HepG2 (cell line): ENCODE measurements at regions not wholly inside any gene's neighbourhood (a gene's known extent, or its start where the extent isn't known, plus 50 kb on each side); places are given as distances from the start of the nearest gene placed in this dataset.
A peak's percentile ranks its signal among the peaks of the same experiment; 100 is the strongest.

Experiments
- ATAC-seq: fragments of 200-7000 bp; cut with Tn5 transposase; 3 replicates; pipeline ENCODE4 v1.9.1; 2020; ENCODE audit warnings: mild to moderate bottlenecking, moderate library complexity
- BruUV-seq: library from RNA; stranded (reverse); fragments of 400-500 nt; replicated peaks from 2 replicates; lab custom pipeline; 2021; lab: Mats Ljungman, UMichigan
- CTCF ChIA-PET: fragments of 300-600 bp; formaldehyde crosslinking; extraction: SDS; loops from one replicate; lab custom pipeline; 2021; ENCODE audit warnings: low total read pairs, inconsistent platforms, low intra/inter-chr PET ratio; lab: Yijun Ruan, JAX
- POLR2A ChIA-PET: fragments of 350-600 bp; sonication (Branson Sonifier 250); formaldehyde crosslinking; loops from one replicate; lab custom pipeline; 2020; ENCODE audit warnings: antibody characterized with exemption, inconsistent platforms; lab: Yijun Ruan, JAX
- DNase-seq: peaks from one replicate; pipeline ENCODE4 v3.0.0-alpha.2; 2015; ENCODE audit warnings: low spot score
- FAIRE-seq: peaks from 3 replicates; lab custom pipeline; 2011; peaks lifted over from hg19 to GRCh38; lab: Jason Lieb, UNC
- H2AFZ ChIP-seq: one replicate; pipeline ENCODE4 v1.6.1; 2011; ENCODE audit warnings: low read length, inconsistent platforms
- H3K27ac ChIP-seq: fragments of 300-600 bp; 3 replicates; pipeline ENCODE4 v1.8.0; 2011; ENCODE audit warnings: mixed run types, mild to moderate bottlenecking, mixed read lengths, low read length, inconsistent platforms; ENCODE audit not compliant: insufficient read depth; ENCODE audit errors: extremely low read length
- H3K27me3 ChIP-seq, 2 experiments: fragments of 200-600 bp in 1 of 2; 2 replicates in 1 of 2; 3 replicates in 1 of 2; pipeline versions ENCODE4 v1.6.0 to v1.8.0; 2011; ENCODE audit warnings: low read length in 2 of 2, mild to moderate bottlenecking in 2 of 2, moderate library complexity in 2 of 2, inconsistent platforms in 1 of 2; ENCODE audit not compliant: insufficient read depth in 2 of 2, control insufficient read depth in 1 of 2
- H3K36me3 ChIP-seq, 2 experiments: fragments of 200-600 bp in 1 of 2; replicated peaks in 1 of 2; 2 replicates in 1 of 2; 3 replicates in 1 of 2; pipeline versions ENCODE4 v1.5.1 to v1.8.0; 2011; ENCODE audit warnings: low read length in 2 of 2, inconsistent platforms in 1 of 2; ENCODE audit not compliant: insufficient read depth in 2 of 2, control insufficient read depth in 1 of 2
- H3K4me1 ChIP-seq: 2 replicates; pipeline ENCODE4 v1.5.1; 2012; ENCODE audit warnings: low read length, inconsistent platforms; ENCODE audit not compliant: insufficient read depth
- H3K4me2 ChIP-seq: 2 replicates; pipeline ENCODE4 v1.6.0; 2011; ENCODE audit warnings: low read depth, low read length, inconsistent platforms
- H3K4me3 ChIP-seq, 3 experiments: fragments of 200-600 bp in 1 of 3; sonication (generic), shearing (Covaris generic) in 1 of 3; replicated peaks in 1 of 3; 2 replicates each; pipeline ENCODE4 v1.5.1; 2011 to 2016; ENCODE audit warnings: low read length in 3 of 3, inconsistent platforms in 2 of 3, low read depth in 2 of 3, mild to moderate bottlenecking in 2 of 3, control low read depth in 1 of 3, mixed read lengths in 1 of 3; ENCODE audit not compliant: insufficient read depth in 1 of 3
- H3K79me2 ChIP-seq: one replicate; pipeline ENCODE4 v1.6.1; 2011; ENCODE audit warnings: low read length, inconsistent platforms; ENCODE audit not compliant: insufficient read depth
- H3K9ac ChIP-seq: 2 replicates; pipeline ENCODE4 v1.6.0; 2011; ENCODE audit warnings: mild to moderate bottlenecking, low read depth, low read length, inconsistent platforms; ENCODE audit not compliant: insufficient read depth
- H3K9me3 ChIP-seq: 2 replicates; pipeline ENCODE4 v1.5.1; 2012; ENCODE audit warnings: mild to moderate bottlenecking, low read length
- H4K20me1 ChIP-seq: 2 replicates; pipeline ENCODE4 v1.6.0; 2011; ENCODE audit warnings: inconsistent platforms, mild to moderate bottlenecking, low read length, moderate library complexity; ENCODE audit not compliant: insufficient read depth
- AGO1 ChIP-seq: fragments of 200-400 bp; formaldehyde crosslinking; IDR thresholded peaks from 2 replicates; pipeline ENCODE4 v1.6.1; 2017; ENCODE audit warnings: mild to moderate bottlenecking, low read depth, low read length, moderate library complexity; ENCODE audit not compliant: poor library complexity, severe bottlenecking
- GTF3A ChIP-seq: sonication (generic); formaldehyde crosslinking; conservative IDR thresholded peaks from 2 replicates; pipeline ENCODE4 v1.4.0; 2020; ENCODE audit warnings: mild to moderate bottlenecking, missing genetic modification reagents
- KLF11 ChIP-seq: IDR thresholded peaks from 2 replicates; pipeline ENCODE4 v1.6.1; 2016; ENCODE audit warnings: missing compliant biosample characterization
- NFE2L1 ChIP-seq: sonication (generic); formaldehyde crosslinking; IDR thresholded peaks from 2 replicates; pipeline ENCODE4 v1.4.0; 2020; ENCODE audit warnings: missing genetic modification reagents, mild to moderate bottlenecking, borderline replicate concordance
- NFYC ChIP-seq: IDR thresholded peaks from 2 replicates; pipeline ENCODE4 v1.6.1; 2016; ENCODE audit warnings: missing genetic modification reagents, missing compliant biosample characterization
- NONO ChIP-seq, 2 experiments: fragments of 450-650 bp in 1 of 2; sonication (generic) in 1 of 2; formaldehyde crosslinking in 1 of 2; IDR thresholded peaks in 1 of 2; conservative IDR thresholded peaks in 1 of 2; 2 replicates each; pipeline versions ENCODE4 v1.6.1 to v1.8.0; 2017 to 2022; ENCODE audit warnings: mild to moderate bottlenecking in 1 of 2, missing genetic modification reagents in 1 of 2, moderate library complexity in 1 of 2
- NR3C1 ChIP-seq: sonication (generic); formaldehyde crosslinking; IDR thresholded peaks from 2 replicates; pipeline ENCODE4 v1.4.0; 2020; ENCODE audit warnings: missing genetic modification reagents
- PAWR ChIP-seq: sonication (generic); formaldehyde crosslinking; IDR thresholded peaks from 2 replicates; pipeline ENCODE4 v1.4.0; 2020; ENCODE audit warnings: missing genetic modification reagents, mild to moderate bottlenecking, borderline replicate concordance
- PAX8 ChIP-seq: sonication (generic); formaldehyde crosslinking; IDR thresholded peaks from 2 replicates; pipeline ENCODE4 v1.8.0; 2022; ENCODE audit warnings: mild to moderate bottlenecking, missing genetic modification reagents, borderline replicate concordance
- PHB2 ChIP-seq: fragments of 450-650 bp; IDR thresholded peaks from 2 replicates; pipeline ENCODE4 v1.6.1; 2018; ENCODE audit not compliant: partially characterized antibody
- RAD21 ChIP-seq: fragments of 450-650 bp; formaldehyde crosslinking; IDR thresholded peaks from 2 replicates; pipeline ENCODE4 v1.5.0; 2020; ENCODE audit warnings: mild to moderate bottlenecking
- SSRP1 ChIP-seq: IDR thresholded peaks from 2 replicates; pipeline ENCODE4 v1.6.1; 2016; ENCODE audit warnings: control low read depth
- TRIM24 ChIP-seq: sonication (generic); formaldehyde crosslinking; IDR thresholded peaks from 2 replicates; pipeline ENCODE4 v1.8.0; 2022; ENCODE audit warnings: mild to moderate bottlenecking, missing genetic modification reagents
- ZNF326 ChIP-seq: sonication (generic); formaldehyde crosslinking; IDR thresholded peaks from 2 replicates; pipeline ENCODE4 v1.4.0; 2020; ENCODE audit warnings: missing genetic modification reagents, borderline replicate concordance
- ZNF589 ChIP-seq: sonication (generic); formaldehyde crosslinking; conservative IDR thresholded peaks from 2 replicates; pipeline ENCODE4 v1.8.0; 2022; ENCODE audit warnings: mild to moderate bottlenecking, moderate library complexity, missing genetic modification reagents
- ZNF607 ChIP-seq: sonication (generic); formaldehyde crosslinking; IDR thresholded peaks from 2 replicates; pipeline ENCODE4 v1.5.1; 2020; ENCODE audit warnings: missing genetic modification reagents, mild to moderate bottlenecking, borderline replicate concordance
- ZNF644 ChIP-seq: IDR thresholded peaks from 2 replicates; pipeline ENCODE4 v1.6.1; 2016; ENCODE audit warnings: low read depth
- ZNF703 ChIP-seq: sonication (generic); formaldehyde crosslinking; IDR thresholded peaks from 2 replicates; pipeline ENCODE4 v1.5.1; 2020; ENCODE audit warnings: missing genetic modification reagents, mild to moderate bottlenecking, moderate library complexity, borderline replicate concordance
- ZXDC ChIP-seq: sonication (generic); formaldehyde crosslinking; IDR thresholded peaks from 2 replicates; pipeline ENCODE4 v1.5.0; 2020; ENCODE audit warnings: mild to moderate bottlenecking, missing genetic modification reagents
- WGBS: methylation state at CpG from one replicate; pipeline ENCODE4 v1.1.6; 2017; ENCODE audit warnings: low lambda C conversion rate; 5-methylcytosine and 5-hydroxymethylcytosine counted together
- in situ Hi-C: cut with HindIII; loops from 2 replicates; pipeline ENCODE4 v1.10.0; 2017; ENCODE audit warnings: low pct_unique_long_range_greater_than_20kb; ENCODE audit not compliant: extremely low pct_ligation_motif_present
- intact Hi-C: fragments of 100-400 bp; cut with micrococcal nuclease; formaldehyde crosslinking; loops from one replicate; pipeline ENCODE4 v1.10.0; 2022; ENCODE audit not compliant: unreplicated experiment

- Histone ChIP-seq H2AFZ (no peak overlapping the region), H4K20me1 (no peaks in the 10 kb centered on the region), H3K79me2 (no peaks in the 10 kb centered on the region), H3K9me3 (no peaks in the 10 kb centered on the region), H3K27ac (no peak overlapping the region), H3K4me2 (no peak overlapping the region), H3K4me3 (no peak overlapping the region), H3K9ac (no peak overlapping the region), H3K36me3 (no peaks in the 10 kb centered on the region), H3K4me1 (no peaks in the 10 kb centered on the region), H3K27me3 (no peaks in the 10 kb centered on the region)
- peak; percentile 47 for ATAC-seq
- in situ Hi-C loops (no loop called here), intact Hi-C loops (loop anchor here (10.0 kb wide), 1 partner anchor 432 kb away; no protein-coding TSS in a partner anchor)
- WGBS: 4% methylated on average over 3 of the region's 3 CpGs
- no peak for DNase-seq
- TF ChIP-seq ZNF589 (CRISPR knock-in tag) (no peak), SSRP1 (CRISPR knock-in tag) (no peak), TRIM24 (no peak), ZXDC (CRISPR knock-in tag) (no peak), AGO1 (no peak), NR3C1 (no peak), GTF3A (CRISPR knock-in tag) (no peak), NFYC (no peak), ZNF644 (CRISPR knock-in tag) (no peak), NONO (IDR thresholded peaks at IDR 0.05) (no peak), NONO (CRISPR knock-in tag; conservative IDR thresholded peaks at IDR 0.05) (no peak), NFE2L1 (CRISPR knock-in tag) (no peak), KLF11 (CRISPR knock-in tag) (no peak), ZNF607 (no peak), PHB2 (no peak), PAWR (CRISPR knock-in tag) (no peak), RAD21 (CRISPR knock-in tag) (no peak), PAX8 (no peak), ZNF703 (CRISPR knock-in tag) (no peak), ZNF326 (CRISPR knock-in tag) (no peak)
- no TSS peak for BruUV-seq
- CTCF ChIA-PET: no interaction called here
- POLR2A ChIA-PET: no interaction called here
- no peak for FAIRE-seq
These were observed 361.7 kb upstream of the ACVR2A start for GRCh38 chr2:147482916-147483669.
